Mesendoderm (in vitro differentiated cells): ENCODE measurements at regions not wholly inside any gene's neighbourhood (a gene's known extent, or its start where the extent isn't known, plus 50 kb on each side); places are given as distances from the start of the nearest gene placed in this dataset.

Source experiments
- DNase-seq: peaks from one replicate; pipeline ENCODE4 v3.0.0; 2013
- H2AK5ac ChIP-seq: 2 replicates; pipeline ENCODE4 v1.6.1; 2013; ENCODE audit warnings: low read length, inconsistent platforms
- H2BK120ac ChIP-seq: 2 replicates; pipeline ENCODE4 v1.6.1; 2013; ENCODE audit warnings: low read depth, mild to moderate bottlenecking, low read length, moderate library complexity, mixed read lengths
- H2BK15ac ChIP-seq: replicated peaks from 2 replicates; pipeline ENCODE4 v1.6.1; 2013; ENCODE audit warnings: low read depth, mild to moderate bottlenecking, moderate library complexity
- H2BK5ac ChIP-seq: 2 replicates; pipeline ENCODE4 v1.6.1; 2013; ENCODE audit warnings: low read length, inconsistent platforms
- H3K18ac ChIP-seq: 2 replicates; pipeline ENCODE4 v1.6.1; 2013; ENCODE audit warnings: mild to moderate bottlenecking, low read length, mixed read lengths
- H3K23ac ChIP-seq: one replicate; pipeline ENCODE4 v1.6.1; 2013; ENCODE audit warnings: low read length
- H3K27ac ChIP-seq: 2 replicates; pipeline ENCODE4 v1.5.1; 2013; ENCODE audit warnings: low read depth, mild to moderate bottlenecking, inconsistent platforms, low read length, moderate library complexity
- H3K27me3 ChIP-seq: 2 replicates; pipeline ENCODE4 v1.6.1; 2013; ENCODE audit warnings: low read length, control low read depth, mild to moderate bottlenecking, inconsistent platforms; ENCODE audit not compliant: insufficient read depth, poor library complexity
- H3K36me3 ChIP-seq: 2 replicates; pipeline ENCODE4 v1.6.1; 2013; ENCODE audit warnings: low read length, inconsistent platforms; ENCODE audit not compliant: control insufficient read depth, insufficient read depth
- H3K4ac ChIP-seq: one replicate; pipeline ENCODE4 v1.6.1; 2013; ENCODE audit warnings: low read depth, mild to moderate bottlenecking, low read length, moderate library complexity
- H3K4me1 ChIP-seq: 2 replicates; pipeline ENCODE4 v1.6.1; 2013; ENCODE audit warnings: low read depth, low read length, inconsistent platforms; ENCODE audit not compliant: control insufficient read depth
- H3K4me2 ChIP-seq: 2 replicates; pipeline ENCODE4 v1.6.1; 2013; ENCODE audit warnings: low read length
- H3K4me3 ChIP-seq: 2 replicates; pipeline ENCODE4 v1.5.1; 2013; ENCODE audit warnings: mild to moderate bottlenecking, low read length
- H3K56ac ChIP-seq: one replicate; pipeline ENCODE4 v1.6.1; 2013; ENCODE audit warnings: low read length
- H3K79me1 ChIP-seq: 2 replicates; pipeline ENCODE4 v1.6.1; 2013; ENCODE audit warnings: low read length, inconsistent platforms
- H3K79me2 ChIP-seq: 2 replicates; pipeline ENCODE4 v1.6.1; 2013; ENCODE audit warnings: mild to moderate bottlenecking, low read length; ENCODE audit not compliant: control insufficient read depth, insufficient read depth
- H3K9ac ChIP-seq: 2 replicates; pipeline ENCODE4 v1.6.1; 2013; ENCODE audit warnings: low read length, inconsistent platforms
- H4K5ac ChIP-seq: one replicate; pipeline ENCODE4 v1.6.1; 2013; ENCODE audit warnings: low read length
- H4K8ac ChIP-seq: one replicate; pipeline ENCODE4 v1.6.1; 2013; ENCODE audit warnings: low read depth, mild to moderate bottlenecking, control low read depth, low read length, moderate library complexity
- WGBS: extraction: QIAGEN DNeasy Blood & Tissue Kit; methylation state at CpG from one replicate; pipeline ENCODE4 v1.1.7; 2013; ENCODE audit warnings: low lambda C conversion rate, missing lambda C conversion rate; ENCODE audit not compliant: insufficient coverage; ENCODE audit errors: extremely low coverage; 5-methylcytosine and 5-hydroxymethylcytosine counted together

GRCh38 chr13:28557725-28558520 lies 63.0 kb upstream of the FLT1 start:
- H3K27me3 ChIP-seq, result no peaks in the 10 kb centered on the region
- H3K4ac ChIP-seq, result no peak overlapping the region
- no peak overlapping the region for H3K4me3 ChIP-seq
- H3K9ac ChIP-seq, result no peak overlapping the region
- H3K18ac ChIP-seq, result no peak overlapping the region
- no peak overlapping the region for H2BK15ac ChIP-seq
- H2BK120ac ChIP-seq, result peak overlapping the region; percentile 62
- H3K56ac ChIP-seq, result no peak overlapping the region
- DNase-seq, result peak; percentile 75
- no CpG with 5 or more reads among the region's 5 CpGs for WGBS
- no peak overlapping the region for H3K4me2 ChIP-seq
- no peaks in the 10 kb centered on the region for H3K36me3 ChIP-seq
- H2AK5ac ChIP-seq, result no peak overlapping the region
- H3K27ac ChIP-seq, result no peak overlapping the region
- no peak overlapping the region for H3K23ac ChIP-seq
- H4K5ac ChIP-seq, result no peak overlapping the region
- H2BK5ac ChIP-seq, result no peak overlapping the region
- no peaks in the 10 kb centered on the region for H3K79me1 ChIP-seq
- no peak overlapping the region for H4K8ac ChIP-seq
- no peaks in the 10 kb centered on the region for H3K79me2 ChIP-seq
- no peaks in the 10 kb centered on the region for H3K4me1 ChIP-seq

GRCh38 chr13:28555096-28555495 lies 60.2 kb upstream of the FLT1 start:
- Histone ChIP-seq H3K4ac (no peak overlapping the region), H2BK120ac (no peak overlapping the region), H3K18ac (no peak overlapping the region), H3K9ac (no peak overlapping the region), H4K8ac (no peak overlapping the region), H3K79me2 (no peaks in the 10 kb centered on the region), H3K56ac (no peak overlapping the region), H2BK5ac (no peak overlapping the region), H3K4me2 (no peak overlapping the region), H3K27ac (no peak overlapping the region), H4K5ac (no peak overlapping the region), H2BK15ac (no peak overlapping the region), H3K27me3 (no peaks in the 10 kb centered on the region), H3K79me1 (no peaks in the 10 kb centered on the region), H3K4me3 (no peak overlapping the region), H3K4me1 (no peaks in the 10 kb centered on the region), H3K36me3 (no peaks in the 10 kb centered on the region), H3K23ac (no peak overlapping the region), H2AK5ac (no peak overlapping the region)
- no peak for DNase-seq
- no CpG with 5 or more reads among the region's 7 CpGs for WGBS

GRCh38 chr13:28553971-28554370 lies 59.0 kb upstream of the FLT1 start:
- Histone ChIP-seq H2BK5ac (no peak overlapping the region), H2BK120ac (no peak overlapping the region), H3K9ac (no peak overlapping the region), H3K27me3 (no peaks in the 10 kb centered on the region), H4K8ac (no peak overlapping the region), H2AK5ac (no peak overlapping the region), H3K4me1 (no peaks in the 10 kb centered on the region), H4K5ac (no peak overlapping the region), H3K79me2 (no peaks in the 10 kb centered on the region), H3K18ac (no peak overlapping the region), H3K79me1 (no peaks in the 10 kb centered on the region), H3K4me3 (no peak overlapping the region), H2BK15ac (no peak overlapping the region), H3K4me2 (no peak overlapping the region), H3K23ac (no peak overlapping the region), H3K56ac (no peak overlapping the region), H3K36me3 (no peaks in the 10 kb centered on the region), H3K27ac (no peak overlapping the region), H3K4ac (no peak overlapping the region)
- no CpG with 5 or more reads among the region's 5 CpGs for WGBS
- DNase-seq, result no peak

GRCh38 chr13:28552288-28552687 lies 57.4 kb upstream of the FLT1 start:
- Histone ChIP-seq H3K18ac (no peak overlapping the region), H2AK5ac (no peak overlapping the region), H2BK5ac (no peak overlapping the region), H3K27me3 (no peaks in the 10 kb centered on the region), H3K27ac (no peak overlapping the region), H3K4me3 (no peak overlapping the region), H3K79me2 (no peaks in the 10 kb centered on the region), H3K4ac (no peak overlapping the region), H3K9ac (no peak overlapping the region), H3K79me1 (no peaks in the 10 kb centered on the region), H3K23ac (no peak overlapping the region), H3K4me1 (no peaks in the 10 kb centered on the region), H3K56ac (no peak overlapping the region), H2BK15ac (no peak overlapping the region), H4K8ac (no peak overlapping the region), H2BK120ac (no peak overlapping the region), H3K4me2 (no peak overlapping the region), H3K36me3 (no peaks in the 10 kb centered on the region), H4K5ac (no peak overlapping the region)
- no peak for DNase-seq
- WGBS, result no CpG with 5 or more reads among the region's 1 CpG

GRCh38 chr13:28551498-28551895 lies 56.6 kb upstream of the FLT1 start:
- Histone ChIP-seq H2BK5ac (no peak overlapping the region), H2BK15ac (no peak overlapping the region), H3K36me3 (no peaks in the 10 kb centered on the region), H3K23ac (no peak overlapping the region), H3K79me2 (no peaks in the 10 kb centered on the region), H3K18ac (no peak overlapping the region), H4K5ac (no peak overlapping the region), H2AK5ac (no peak overlapping the region), H3K9ac (no peak overlapping the region), H3K4me1 (no peaks in the 10 kb centered on the region), H3K79me1 (no peaks in the 10 kb centered on the region), H3K4me2 (no peak overlapping the region), H2BK120ac (no peak overlapping the region), H4K8ac (no peak overlapping the region), H3K56ac (no peak overlapping the region), H3K27me3 (no peaks in the 10 kb centered on the region), H3K4ac (no peak overlapping the region), H3K27ac (no peak overlapping the region), H3K4me3 (no peak overlapping the region)
- no CpG with 5 or more reads among the region's 2 CpGs for WGBS
- DNase-seq, result no peak
